Right atrium auricular region (tissue), 2 donors: ENCODE measurements at regions not wholly inside any gene's neighbourhood (a gene's known extent, or its start where the extent isn't known, plus 50 kb on each side); places are given as distances from the start of the nearest gene placed in this dataset.

Source experiments
- DNase-seq: peaks from one replicate; pipeline ENCODE4 v3.0.0-alpha.2; 2019; ENCODE audit warnings: low spot score
- H3K27ac ChIP-seq, 2 donors: fragments of 200-600 bp; sonication (generic); 1 replicate in 1 of 2; 2 replicates in 1 of 2; pipeline ENCODE4 v1.5.1; 2016 to 2019
- H3K27me3 ChIP-seq, 2 donors: fragments of 200-600 bp; sonication (generic); one replicate each; pipeline versions ENCODE4 v1.5.1 to v1.6.0; 2017 to 2019
- H3K36me3 ChIP-seq: fragments of 200-600 bp; sonication (generic); one replicate; pipeline ENCODE4 v1.5.1; 2016
- H3K4me1 ChIP-seq, 2 donors: fragments of 200-600 bp; sonication (generic); one replicate each; pipeline versions ENCODE4 v1.5.1 to v1.6.0; 2017 to 2019
- H3K4me3 ChIP-seq, 2 donors: fragments of 200-600 bp; sonication (generic); 1 replicate in 1 of 2; 2 replicates in 1 of 2; pipeline ENCODE4 v1.5.1; 2017 to 2019; ENCODE audit warnings: mild to moderate bottlenecking in 1 of 2, moderate library complexity in 1 of 2
- H3K9me3 ChIP-seq, 2 donors: fragments of 200-600 bp; sonication (generic); one replicate each; pipeline ENCODE4 v1.5.1; 2019
- CTCF ChIP-seq, 2 donors: fragments of 200-600 bp; sonication (generic); IDR thresholded peaks; one replicate each; pipeline ENCODE4 v1.5.1; 2019; ENCODE audit warnings: antibody characterized with exemption in 2 of 2

DNA sequence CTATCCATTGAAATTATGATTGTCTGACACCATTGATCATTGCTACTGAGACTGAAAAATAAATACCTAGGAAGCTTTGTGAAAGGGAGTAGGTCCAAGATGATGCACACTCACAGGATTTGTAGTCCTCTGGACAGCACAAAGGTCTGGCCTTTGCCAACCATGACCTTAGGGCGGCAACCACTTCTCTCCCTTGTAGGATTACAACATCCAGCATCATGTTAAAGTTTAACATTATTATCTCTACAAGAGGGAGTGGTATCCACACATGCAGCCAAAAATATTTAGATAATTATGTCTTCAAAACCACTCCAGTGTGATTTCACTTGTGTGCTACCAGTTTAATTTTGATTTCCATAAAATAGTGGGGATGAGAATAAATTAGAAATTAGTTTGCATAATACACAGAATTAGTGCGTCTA, 51.1 kb upstream of the NHSL1 start:
- no peaks in the 10 kb centered on the region for H3K9me3 ChIP-seq
- H3K27me3 ChIP-seq: no peaks in the 10 kb centered on the region
- no peak for DNase-seq
- no peak overlapping the region for H3K27ac ChIP-seq
- peaks cover 0 to 21% of the 10 kb centered on the region in 2 donors for H3K4me1 ChIP-seq
- no peak for TF ChIP-seq CTCF (IDR thresholded peaks at IDR 0.05)
- H3K4me3 ChIP-seq: no peak overlapping the region
- H3K36me3 ChIP-seq: no peaks in the 10 kb centered on the region

- H3K9me3 ChIP-seq: no peaks in the 10 kb centered on the region
- H3K4me3 ChIP-seq: no peak overlapping the region
- H3K27ac ChIP-seq: no peak overlapping the region
- no peaks in the 10 kb centered on the region for H3K36me3 ChIP-seq
- no peaks in the 10 kb centered on the region for H3K27me3 ChIP-seq
- H3K4me1 ChIP-seq: peaks cover 0 to 22% of the 10 kb centered on the region in 2 donors
- no peak for TF ChIP-seq CTCF (IDR thresholded peaks at IDR 0.05)
- DNase-seq: no peak
Observed at GRCh38 chr6:138554146-138554545, 54.9 kb upstream of the NHSL1 start.

DNA sequence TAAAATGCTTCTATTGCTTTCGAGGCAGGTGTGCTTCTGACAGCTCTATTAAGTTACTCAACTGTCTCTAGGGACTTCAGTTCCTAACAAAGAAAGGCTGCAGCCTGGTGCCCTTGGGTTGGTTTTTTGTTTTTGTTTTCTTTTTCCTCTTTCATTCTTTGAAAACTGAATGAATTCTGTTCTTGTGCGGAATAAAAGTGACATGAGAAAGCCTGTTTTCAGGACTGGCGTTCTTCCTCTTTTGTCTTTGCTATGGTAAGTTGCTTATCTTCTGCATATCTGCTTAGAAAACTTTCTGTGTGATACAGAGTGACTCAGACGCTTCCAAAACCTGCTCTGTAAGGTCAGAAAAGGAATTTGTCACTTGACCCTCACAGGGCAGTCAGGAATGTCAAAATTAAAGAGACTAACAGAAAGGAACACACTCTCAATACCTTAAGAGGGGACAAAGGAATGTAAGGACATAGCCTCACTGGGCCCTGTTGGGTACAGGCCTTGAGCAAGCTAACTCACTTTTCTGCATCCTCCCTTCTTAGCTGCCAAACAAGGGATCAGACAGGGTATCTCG, 56.2 kb upstream of the NHSL1 start:
- Histone ChIP-seq H3K9me3 (no peaks in the 10 kb centered on the region), H3K27ac (peak overlapping the region in 1 of 2 donors; percentile 45), H3K4me1 (peaks cover 0 to 14% of the 10 kb centered on the region in 2 donors), H3K27me3 (no peaks in the 10 kb centered on the region), H3K36me3 (no peaks in the 10 kb centered on the region), H3K4me3 (no peak overlapping the region)
- no peak for DNase-seq
- TF ChIP-seq CTCF (IDR thresholded peaks at IDR 0.05): no peak

DNA sequence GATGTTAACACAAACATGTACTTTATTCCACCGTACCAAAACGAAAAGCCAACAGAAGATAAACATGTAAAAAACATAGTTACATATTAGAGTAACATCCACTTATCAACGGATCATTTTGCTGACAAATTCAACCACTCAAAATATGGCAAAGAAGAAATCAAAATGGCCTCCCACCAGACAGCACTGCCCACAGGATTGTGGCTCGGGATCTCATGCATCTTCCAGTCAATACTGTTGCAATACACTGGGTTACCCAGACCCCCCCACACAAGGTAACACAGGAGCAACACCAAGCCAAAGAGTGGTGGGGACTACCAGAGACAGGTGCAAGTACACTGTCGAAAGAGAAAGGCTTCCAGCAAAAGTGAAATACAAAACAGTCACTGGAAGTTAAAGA, 57.9 kb upstream of the NHSL1 start:
- DNase-seq: no peak
- no peaks in the 10 kb centered on the region for H3K36me3 ChIP-seq

DNA sequence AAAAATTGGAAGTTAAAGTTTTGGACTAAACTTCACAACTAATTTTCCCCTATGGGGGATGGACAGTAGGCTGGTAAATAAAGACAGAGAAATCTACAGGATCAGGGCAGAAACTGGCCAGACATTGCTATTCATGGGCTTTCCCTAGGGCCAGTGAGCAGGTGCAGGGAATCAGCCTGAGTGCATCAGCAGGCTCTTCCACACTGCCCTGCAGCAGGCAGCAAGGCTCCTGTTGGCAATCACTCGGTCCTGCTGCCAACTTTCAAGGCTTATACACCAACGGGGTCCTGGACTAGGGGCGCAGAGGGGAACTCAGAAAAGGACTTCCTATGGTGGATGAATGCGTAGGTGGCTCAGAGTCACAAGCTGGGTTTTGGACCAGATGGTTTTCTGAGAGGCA, 59.8 kb upstream of the NHSL1 start:
- Histone ChIP-seq H3K9me3 (no peaks in the 10 kb centered on the region), H3K27me3 (no peaks in the 10 kb centered on the region), H3K4me3 (no peak overlapping the region), H3K4me1 (peaks cover 0 to 10% of the 10 kb centered on the region in 2 donors), H3K27ac (no peak overlapping the region), H3K36me3 (no peaks in the 10 kb centered on the region)
- TF ChIP-seq CTCF (IDR thresholded peaks at IDR 0.05): no peak
- DNase-seq: no peak

More for the DNA sequence above, 57.9 kb upstream of the NHSL1 start:
- peaks cover 0 to 10% of the 10 kb centered on the region in 2 donors for H3K4me1 ChIP-seq
- H3K9me3 ChIP-seq: no peaks in the 10 kb centered on the region
- TF ChIP-seq CTCF (IDR thresholded peaks at IDR 0.05): no peak
- no peak overlapping the region for H3K27ac ChIP-seq
- no peak overlapping the region for H3K4me3 ChIP-seq
- H3K27me3 ChIP-seq: no peaks in the 10 kb centered on the region
